H1 (cell line): ENCODE measurements at regions not wholly inside any gene's neighbourhood (a gene's known extent, or its start where the extent isn't known, plus 50 kb on each side); places are given as distances from the start of the nearest gene placed in this dataset.

Experiments used
- CTCF ChIA-PET: fragments of 300-600 bp; sonication (Branson Sonifier 250); formaldehyde crosslinking; loops from one replicate; lab custom pipeline; 2021; ENCODE audit not compliant: partially characterized antibody; lab: Charles Lee
- POLR2A ChIA-PET: fragments of 300-600 bp; sonication (Branson Sonifier 250); formaldehyde crosslinking; loops from one replicate; lab custom pipeline; 2021; ENCODE audit warnings: inconsistent platforms; ENCODE audit not compliant: partially characterized antibody; lab: Charles Lee
- DNase-seq, 2 experiments: peaks; one replicate each; pipeline versions ENCODE4 v3.0.0 to v3.0.0-alpha.2; 2010 to 2022; ENCODE audit warnings: low spot score in 2 of 2, low read depth in 1 of 2, mixed read lengths in 1 of 2
- FAIRE-seq: peaks from 2 replicates; lab custom pipeline; 2011; peaks lifted over from hg19 to GRCh38; lab: Jason Lieb, UNC
- H2AFZ ChIP-seq: 2 replicates; pipeline ENCODE4 v1.8.1; 2012; ENCODE audit warnings: low read length, inconsistent platforms
- H2AK5ac ChIP-seq: 2 replicates; pipeline ENCODE4 v1.6.1; 2013; ENCODE audit warnings: low read depth, low read length
- H2BK120ac ChIP-seq: replicated peaks from 2 replicates; pipeline ENCODE3; 2013; ENCODE audit warnings: low read depth, low read length, inconsistent platforms
- H2BK12ac ChIP-seq: 2 replicates; pipeline ENCODE4 v1.6.1; 2013; ENCODE audit warnings: low read depth, low read length
- H2BK15ac ChIP-seq: 2 replicates; pipeline ENCODE4 v1.6.1; 2013; ENCODE audit warnings: low read length
- H2BK20ac ChIP-seq: 2 replicates; pipeline ENCODE4 v1.6.1; 2013; ENCODE audit warnings: low read length
- H2BK5ac ChIP-seq: 2 replicates; pipeline ENCODE4 v1.6.1; 2013; ENCODE audit warnings: low read depth, low read length
- H3K14ac ChIP-seq: 2 replicates; pipeline ENCODE4 v1.6.1; 2013; ENCODE audit warnings: inconsistent platforms; ENCODE audit not compliant: insufficient read length
- H3K18ac ChIP-seq: 2 replicates; pipeline ENCODE4 v1.6.1; 2013; ENCODE audit warnings: low read length; ENCODE audit errors: extremely low read depth
- H3K23ac ChIP-seq: 2 replicates; pipeline ENCODE4 v1.6.1; 2013; ENCODE audit warnings: inconsistent platforms; ENCODE audit not compliant: insufficient read length
- H3K23me2 ChIP-seq: 2 replicates; pipeline ENCODE4 v1.6.1; 2013; ENCODE audit warnings: low read depth, low read length
- H3K27ac ChIP-seq: 2 replicates; pipeline ENCODE4 v1.6.1; 2011; ENCODE audit warnings: low read depth, low read length, inconsistent platforms
- H3K27me3 ChIP-seq, 4 experiments: replicated peaks in 1 of 4; 1 replicate in 1 of 4; 2 replicates in 3 of 4; pipeline versions ENCODE4 v1.6.1 to v1.8.1; 2011 to 2013; ENCODE audit warnings: low read length in 3 of 4, mild to moderate bottlenecking in 3 of 4, inconsistent platforms in 2 of 4, mixed read lengths in 2 of 4, moderate library complexity in 1 of 4; ENCODE audit not compliant: control insufficient read depth in 3 of 4, insufficient read depth in 3 of 4; ENCODE audit errors: extremely low read depth in 1 of 4
- H3K36me3 ChIP-seq, 4 experiments: 2 replicates each; pipeline versions ENCODE4 v1.6.1 to v1.8.1; 2011 to 2013; ENCODE audit warnings: mild to moderate bottlenecking in 4 of 4, low read length in 3 of 4, moderate library complexity in 2 of 4, control low read depth in 1 of 4, inconsistent platforms in 1 of 4; ENCODE audit not compliant: insufficient read depth in 4 of 4, control insufficient read depth in 2 of 4
- H3K4ac ChIP-seq: replicated peaks from 2 replicates; pipeline ENCODE3; 2013; ENCODE audit warnings: low read length, low read depth, mixed read lengths, inconsistent platforms; ENCODE audit not compliant: insufficient read length
- H3K4me1 ChIP-seq, 4 experiments: replicated peaks in 1 of 4; 1 replicate in 1 of 4; 2 replicates in 3 of 4; pipeline versions ENCODE4 v1.6.1 to v1.8.1; 2011 to 2013; ENCODE audit warnings: low read length in 3 of 4, inconsistent platforms in 2 of 4, mixed read lengths in 1 of 4; ENCODE audit not compliant: insufficient read depth in 4 of 4, control insufficient read depth in 3 of 4
- H3K4me2 ChIP-seq, 2 experiments: 2 replicates each; pipeline versions ENCODE4 v1.6.1 to v1.8.1; 2011 to 2013; ENCODE audit warnings: low read depth in 2 of 2, low read length in 2 of 2, control low read depth in 1 of 2, inconsistent platforms in 1 of 2, mild to moderate bottlenecking in 1 of 2; ENCODE audit not compliant: insufficient read depth in 1 of 2
- H3K4me3 ChIP-seq, 4 experiments: fragments of 200-600, 300-600 bp in 1 of 4; sonication (generic), shearing (Covaris generic), sonication (Bioruptor Twin) in 1 of 4; 2 replicates each; pipeline versions ENCODE4 v1.5.1 to v1.8.1; 2011 to 2016; ENCODE audit warnings: low read length in 4 of 4, low read depth in 3 of 4, control low read depth in 2 of 4, inconsistent platforms in 2 of 4, mild to moderate bottlenecking in 2 of 4, mixed read lengths in 1 of 4, moderate library complexity in 1 of 4; ENCODE audit not compliant: insufficient read depth in 2 of 4; ENCODE audit errors: extremely low read depth in 1 of 4
- H3K56ac ChIP-seq: replicated peaks from 2 replicates; pipeline ENCODE3; 2013; ENCODE audit warnings: low read depth, mild to moderate bottlenecking, mixed read lengths, low read length, inconsistent platforms; ENCODE audit not compliant: insufficient read length
- H3K79me1 ChIP-seq: 2 replicates; pipeline ENCODE4 v1.6.1; 2013; ENCODE audit warnings: low read depth, low read length, control low read depth
- H3K79me2 ChIP-seq, 2 experiments: 2 replicates each; pipeline versions ENCODE4 v1.6.1 to v1.8.1; 2012 to 2013; ENCODE audit warnings: low read length in 2 of 2, mild to moderate bottlenecking in 2 of 2, inconsistent platforms in 1 of 2; ENCODE audit not compliant: insufficient read depth in 2 of 2, control insufficient read depth in 1 of 2
- H3K9ac ChIP-seq, 4 experiments: replicated peaks in 1 of 4; 1 replicate in 1 of 4; 2 replicates in 3 of 4; pipeline versions ENCODE4 v1.6.1 to v1.8.1; 2011 to 2013; ENCODE audit warnings: low read depth in 3 of 4, low read length in 3 of 4, control low read depth in 2 of 4, mild to moderate bottlenecking in 2 of 4, moderate library complexity in 2 of 4, inconsistent platforms in 1 of 4; ENCODE audit errors: extremely low read depth in 1 of 4
- H3K9me3 ChIP-seq, 2 experiments: 2 replicates each; pipeline versions ENCODE4 v1.6.1 to v1.8.1; 2012 to 2013; ENCODE audit warnings: mild to moderate bottlenecking in 2 of 2, moderate library complexity in 2 of 2, control low read depth in 1 of 2, inconsistent platforms in 1 of 2, low read depth in 1 of 2, low read length in 1 of 2, mixed read lengths in 1 of 2; ENCODE audit not compliant: insufficient read depth in 2 of 2
- H4K20me1 ChIP-seq, 2 experiments: replicated peaks in 1 of 2; 2 replicates each; pipeline versions ENCODE3 to v1.8.1; 2011 to 2013; ENCODE audit warnings: inconsistent platforms in 2 of 2, low read length in 2 of 2, mild to moderate bottlenecking in 1 of 2; ENCODE audit not compliant: insufficient read depth in 2 of 2, control insufficient read depth in 1 of 2
- H4K5ac ChIP-seq: 2 replicates; pipeline ENCODE4 v1.6.1; 2013; ENCODE audit warnings: low read length, low read depth, mixed read lengths, inconsistent platforms; ENCODE audit not compliant: insufficient read length
- H4K8ac ChIP-seq: 2 replicates; pipeline ENCODE4 v1.8.0; 2013; ENCODE audit warnings: mild to moderate bottlenecking, moderate library complexity, low read length, inconsistent platforms; ENCODE audit not compliant: insufficient read depth; ENCODE audit errors: extremely low read depth
- H4K91ac ChIP-seq: replicated peaks from 2 replicates; pipeline ENCODE3; 2013; ENCODE audit warnings: low read length, mixed read lengths, inconsistent platforms; ENCODE audit not compliant: insufficient read length
- CBX8 ChIP-seq: fragments of 300-800, 300-1000 bp; sonication (generic); IDR thresholded peaks from 2 replicates; pipeline ENCODE4 v1.7.1; 2016; ENCODE audit warnings: low read depth, low read length, borderline replicate concordance
- CHD2 ChIP-seq: IDR thresholded peaks from 2 replicates; pipeline ENCODE4 v1.6.1; 2012; ENCODE audit warnings: low read length, improper control_type of control experiment
- EP300 ChIP-seq, 2 experiments: IDR thresholded peaks; 1 replicate in 1 of 2; 2 replicates in 1 of 2; pipeline ENCODE4 v1.6.1; 2011 to 2012; ENCODE audit warnings: low read depth in 2 of 2, low read length in 2 of 2, mild to moderate bottlenecking in 2 of 2, borderline replicate concordance in 1 of 2, inconsistent platforms in 1 of 2, moderate library complexity in 1 of 2
- FOSL1 ChIP-seq: IDR thresholded peaks from 2 replicates; pipeline ENCODE4 v1.6.1; 2011; ENCODE audit warnings: mild to moderate bottlenecking, low read depth, low read length, moderate library complexity; ENCODE audit not compliant: insufficient read depth
- HDAC6 ChIP-seq: IDR thresholded peaks from one replicate; pipeline ENCODE4 v1.7.1; 2012; ENCODE audit warnings: low read depth, mild to moderate bottlenecking, inconsistent platforms, low read length, moderate library complexity
- JUN ChIP-seq: IDR thresholded peaks from 2 replicates; pipeline ENCODE4 v1.6.1; 2011; ENCODE audit warnings: low read depth, mild to moderate bottlenecking, improper control_type of control experiment, low read length
- KDM5A ChIP-seq: fragments of 200-600 bp; IDR thresholded peaks from 2 replicates; pipeline ENCODE4 v1.7.1; 2012; ENCODE audit warnings: mild to moderate bottlenecking, low read length, inconsistent platforms, mixed read lengths
- RBBP5 ChIP-seq: IDR thresholded peaks from 2 replicates; pipeline ENCODE4 v1.7.1; 2012; ENCODE audit warnings: low read depth, mild to moderate bottlenecking, inconsistent platforms, low read length, moderate library complexity, borderline replicate concordance
- SAP30 ChIP-seq: fragments of 300-600 bp; sonication (generic); IDR thresholded peaks from 2 replicates; pipeline ENCODE4 v1.7.1; 2012; ENCODE audit warnings: low read length, moderate library complexity, mild to moderate bottlenecking, inconsistent platforms; ENCODE audit not compliant: insufficient read depth, insufficient replicate concordance
- SIN3A ChIP-seq, 2 experiments: IDR thresholded peaks in 1 of 2; conservative IDR thresholded peaks in 1 of 2; 2 replicates each; pipeline ENCODE4 v1.6.1; 2011 to 2012; ENCODE audit warnings: low read length in 2 of 2, improper control_type of control experiment in 1 of 2, low read depth in 1 of 2, mild to moderate bottlenecking in 1 of 2
- SP4 ChIP-seq: IDR thresholded peaks from 2 replicates; pipeline ENCODE4 v1.6.1; 2012; ENCODE audit warnings: low read length, inconsistent platforms
- SUZ12 ChIP-seq: fragments of 200-600 bp; sonication (generic); IDR thresholded peaks from 2 replicates; pipeline ENCODE4 v1.6.1; 2012; ENCODE audit warnings: mild to moderate bottlenecking, inconsistent platforms, low read length, moderate library complexity, mixed read lengths
- TAF7 ChIP-seq: optimal IDR thresholded peaks from 2 replicates; pipeline ENCODE3; 2011; ENCODE audit warnings: low read depth, mild to moderate bottlenecking, inconsistent platforms, low read length, moderate library complexity, borderline replicate concordance
- TBP ChIP-seq: IDR thresholded peaks from 2 replicates; pipeline ENCODE4 v1.6.1; 2011; ENCODE audit warnings: low read depth, low read length, improper control_type of control experiment
- WGBS, 2 experiments: shearing (Covaris generic) in 1 of 2; methylation state at CpG; one replicate each; pipeline versions ENCODE4 v1.1.6 to v1.1.7; 2013 to 2015; ENCODE audit warnings: low lambda C conversion rate in 2 of 2, mixed read lengths in 2 of 2, inconsistent platforms in 1 of 2, low coverage in 1 of 2, missing lambda C conversion rate in 1 of 2; ENCODE audit not compliant: insufficient replicate concordance in 2 of 2, insufficient coverage in 1 of 2, insufficient read length in 1 of 2; ENCODE audit errors: extremely low coverage in 1 of 2, missing lambda C conversion rate in 1 of 2; 5-methylcytosine and 5-hydroxymethylcytosine counted together
- TF ChIP-seq, protein P1 (sequence below): IDR thresholded peaks from 2 replicates; pipeline ENCODE4 v1.6.1; 2012; ENCODE audit warnings: inconsistent platforms

DNA sequence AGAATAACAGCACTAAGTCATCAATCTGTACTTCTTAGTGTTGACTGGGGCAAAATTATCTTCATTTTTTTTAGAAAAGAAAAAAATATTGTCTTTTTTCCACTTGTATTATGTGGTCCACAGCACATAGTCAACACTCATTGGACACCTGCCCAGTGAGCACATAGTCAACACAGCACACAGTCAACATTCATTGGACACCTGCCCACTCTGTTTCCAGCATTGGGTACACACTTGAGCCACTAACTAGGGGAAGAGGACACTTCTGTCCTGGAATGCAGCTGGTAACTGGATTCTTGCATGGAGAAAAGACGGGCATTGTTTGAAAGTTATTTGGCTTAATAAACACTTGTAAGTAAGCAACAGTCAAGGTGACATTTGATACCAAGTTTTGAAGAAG, 898.2 kb downstream of the CDY2B start:
- Histone ChIP-seq H3K9me3 (no peaks in the 10 kb centered on the region), H3K23me2 (no peaks in the 10 kb centered on the region), H2AFZ (no peak overlapping the region; the same call in 1 of the 2 replicates), H2BK120ac (no peak overlapping the region), H2BK20ac (no peak overlapping the region), H3K4me2 (no peak overlapping the region), H4K91ac (no peak overlapping the region), H4K20me1 (no peaks in the 10 kb centered on the region), H3K27me3 (no peaks in the 10 kb centered on the region), H3K56ac (no peak overlapping the region), H3K23ac (no peak overlapping the region), H3K4me3 (no peak overlapping the region), H2AK5ac (no peak overlapping the region), H2BK15ac (no peak overlapping the region), H3K27ac (no peak overlapping the region), H3K36me3 (no peaks in the 10 kb centered on the region), H2BK5ac (no peak overlapping the region), H4K5ac (no peak overlapping the region), H3K4me1 (no peaks in the 10 kb centered on the region), H3K14ac (no peak overlapping the region), H4K8ac (no peak overlapping the region), H3K79me1 (no peaks in the 10 kb centered on the region), H3K9ac (no peak overlapping the region), H2BK12ac (no peak overlapping the region), H3K79me2 (no peaks in the 10 kb centered on the region), H3K4ac (no peak overlapping the region), H3K18ac (no peak overlapping the region)
- 100% methylated on average over 1 of the region's 1 CpG; no CpG with 5 or more reads in 1 of the 2 experiments for WGBS, 2 experiments
- FAIRE-seq: no peak
- POLR2A ChIA-PET: no interaction called here
- CTCF ChIA-PET: no interaction called here
- DNase-seq: no peak
- TF ChIP-seq, protein P1, sequence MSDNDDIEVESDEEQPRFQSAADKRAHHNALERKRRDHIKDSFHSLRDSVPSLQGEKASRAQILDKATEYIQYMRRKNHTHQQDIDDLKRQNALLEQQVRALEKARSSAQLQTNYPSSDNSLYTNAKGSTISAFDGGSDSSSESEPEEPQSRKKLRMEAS: no peak
- TF ChIP-seq CBX8 (no peak), EP300 (IDR thresholded peaks at IDR 0.05; ENCODE audit: borderline replicate concordance in 1 of 2, low read depth in 2 of 2, low read length in 2 of 2) (no peak), KDM5A (no peak), JUN (no peak), SIN3A (conservative IDR thresholded peaks at IDR 0.05 in 1 of 2, IDR thresholded peaks at IDR 0.05 in 1 of 2; ENCODE audit: low read depth in 1 of 2, low read length in 2 of 2) (no peak), HDAC6 (no peak), TBP (no peak), SUZ12 (no peak), CHD2 (no peak), FOSL1 (no peak), SP4 (no peak), RBBP5 (no peak), SAP30 (no peak), TAF7 (no peak)
